HFFc6 (cell line): ENCODE measurements at regions not wholly inside any gene's neighbourhood (a gene's known extent, or its start where the extent isn't known, plus 50 kb on each side); places are given as distances from the start of the nearest gene placed in this dataset.

Experiments used
- DNase-seq: peaks from one replicate; pipeline ENCODE4 v3.0.0-alpha.2; 2018
- H3K27ac Mint-ChIP-seq: 2 replicates; pipeline ENCODE4 v1.8.0; 2020; ENCODE audit warnings: mild to moderate bottlenecking, mixed read lengths
- H3K27me3 Mint-ChIP-seq: 2 replicates; pipeline ENCODE4 v1.8.0; 2021; ENCODE audit warnings: mild to moderate bottlenecking, moderate library complexity, mixed read lengths; ENCODE audit not compliant: insufficient read depth
- H3K36me3 Mint-ChIP-seq: 2 replicates; pipeline ENCODE4 v1.8.0; 2021; ENCODE audit warnings: low read depth, mixed read lengths
- H3K4me1 Mint-ChIP-seq: 2 replicates; pipeline ENCODE4 v1.8.0; 2020; ENCODE audit warnings: low read depth, mixed read lengths
- H3K4me3 Mint-ChIP-seq: 2 replicates; pipeline ENCODE4 v1.8.0; 2020; ENCODE audit warnings: mild to moderate bottlenecking, moderate library complexity, mixed read lengths
- H3K9me3 Mint-ChIP-seq: 2 replicates; pipeline ENCODE4 v1.8.0; 2020; ENCODE audit warnings: mild to moderate bottlenecking, mixed read lengths
- CTCF ChIP-seq: fragments of 200-600 bp; sonication (generic); IDR thresholded peaks from 2 replicates; pipeline ENCODE4 v1.5.0; 2021; ENCODE audit warnings: antibody characterized with exemption, mild to moderate bottlenecking

DNA sequence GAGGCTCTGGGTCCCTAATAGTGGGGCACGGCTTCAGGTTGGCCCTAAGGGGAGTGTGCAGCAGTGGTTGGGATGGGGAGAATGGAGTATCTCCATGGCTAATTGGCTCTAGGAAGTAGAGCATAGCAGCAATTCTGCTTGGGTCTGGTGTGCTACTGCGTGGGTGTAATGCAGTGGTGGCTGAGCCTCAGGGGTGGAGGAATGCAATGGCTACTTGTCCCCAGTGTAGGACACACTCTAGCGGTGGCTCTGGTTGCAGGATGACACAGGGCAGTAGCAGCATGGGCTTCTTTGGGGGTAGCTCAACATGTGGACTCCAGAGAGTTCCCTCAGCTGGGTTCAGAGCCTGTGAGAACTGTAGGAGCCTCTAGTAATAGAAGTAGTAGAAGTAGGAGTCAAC lies 91.2 kb upstream of the FAM78B start:
- Mint-ChIP-seq H3K9me3 (peaks cover 47% of the 10 kb centered on the region), H3K27ac (no peak overlapping the region), H3K4me3 (no peak overlapping the region), H3K27me3 (no peaks in the 10 kb centered on the region; the same call in 1 of the 2 replicates), H3K36me3 (no peaks in the 10 kb centered on the region), H3K4me1 (no peaks in the 10 kb centered on the region)
- TF ChIP-seq CTCF: no peak
- DNase-seq: no peak

- DNase-seq: no peak
- Mint-ChIP-seq H3K9me3 (peaks cover 42% of the 10 kb centered on the region), H3K27me3 (no peaks in the 10 kb centered on the region; the same call in 1 of the 2 replicates), H3K4me3 (no peak overlapping the region), H3K4me1 (no peaks in the 10 kb centered on the region), H3K27ac (no peak overlapping the region), H3K36me3 (no peaks in the 10 kb centered on the region)
- no peak for TF ChIP-seq CTCF
Observed at GRCh38 chr1:166261511-166261910, 94.7 kb upstream of the FAM78B start.

DNA sequence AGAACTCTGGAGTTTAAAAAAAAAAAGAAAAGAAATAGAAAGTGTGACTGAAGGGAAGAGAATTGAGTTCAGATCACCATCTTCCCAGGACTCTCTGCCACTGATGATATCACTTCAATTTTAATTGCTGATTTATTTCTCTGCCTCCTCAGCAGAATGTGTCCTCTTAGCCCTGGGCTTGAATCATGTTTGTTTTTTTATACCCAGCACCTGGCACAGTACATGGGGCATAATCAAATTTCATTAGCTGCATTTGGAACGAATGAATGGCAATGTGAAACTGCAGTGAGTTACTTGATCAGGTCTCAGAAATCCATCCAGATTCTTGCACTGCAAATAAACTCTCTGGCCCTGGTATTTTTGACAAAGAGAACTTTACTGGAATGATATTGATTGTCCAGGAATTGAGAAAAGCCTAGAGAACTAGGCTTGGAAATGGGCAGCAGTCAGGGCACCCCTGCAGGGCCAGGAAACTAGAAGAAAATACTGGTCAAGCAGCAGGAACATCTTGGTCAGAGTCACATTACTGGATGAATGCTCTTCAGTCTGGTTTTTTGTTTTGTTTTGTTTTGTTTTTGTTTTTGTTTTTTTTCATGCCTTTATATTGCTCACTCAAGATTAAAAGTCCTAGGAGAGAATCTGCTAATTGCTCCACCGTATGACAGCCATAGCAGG lies 103.8 kb upstream of the FAM78B start:
- Mint-ChIP-seq H3K27ac (no peak overlapping the region), H3K27me3 (no peaks in the 10 kb centered on the region), H3K36me3 (no peaks in the 10 kb centered on the region; the same call in 1 of the 2 replicates), H3K4me1 (no peaks in the 10 kb centered on the region), H3K4me3 (no peak overlapping the region), H3K9me3 (peaks cover 37% of the 10 kb centered on the region)
- no peak for DNase-seq
- no peak for TF ChIP-seq CTCF

GRCh38 chr1:166271151-166271538 lies 104.3 kb upstream of the FAM78B start:
- no peaks in the 10 kb centered on the region for H3K27me3 Mint-ChIP-seq
- H3K9me3 Mint-ChIP-seq: peaks cover 39% of the 10 kb centered on the region
- no peak overlapping the region for H3K27ac Mint-ChIP-seq
- H3K36me3 Mint-ChIP-seq: no peaks in the 10 kb centered on the region; the same call in 1 of the 2 replicates
- no peak overlapping the region for H3K4me3 Mint-ChIP-seq
- no peak for DNase-seq
- no peak for TF ChIP-seq CTCF
- no peaks in the 10 kb centered on the region for H3K4me1 Mint-ChIP-seq

DNA sequence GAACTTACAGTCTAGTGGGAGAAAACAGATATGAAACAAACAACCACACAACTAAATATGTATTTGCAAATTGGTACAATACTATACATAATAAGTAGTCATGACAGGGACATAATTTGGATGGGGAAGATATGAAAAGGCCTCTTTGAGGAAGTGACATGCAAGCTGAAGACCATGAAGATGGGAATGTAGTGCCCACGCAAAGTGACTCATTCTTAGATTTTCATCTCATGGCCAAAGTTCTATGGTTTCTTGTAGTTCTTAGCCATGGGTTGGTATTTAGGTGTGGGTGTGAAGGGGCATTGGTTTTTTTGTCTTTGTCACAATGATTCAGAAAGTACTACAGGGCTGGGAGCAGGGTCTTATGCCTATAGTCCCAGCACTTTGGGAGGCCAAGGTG lies 105.4 kb upstream of the FAM78B start:
- no peak for TF ChIP-seq CTCF
- Mint-ChIP-seq H3K27me3 (no peaks in the 10 kb centered on the region), H3K27ac (no peak overlapping the region), H3K36me3 (no peaks in the 10 kb centered on the region; the same call in 1 of the 2 replicates), H3K4me3 (no peak overlapping the region), H3K4me1 (no peaks in the 10 kb centered on the region), H3K9me3 (peaks cover 43% of the 10 kb centered on the region)
- no peak for DNase-seq

- no peak for TF ChIP-seq CTCF
- Mint-ChIP-seq H3K36me3 (no peaks in the 10 kb centered on the region; the same call in 1 of the 2 replicates), H3K4me1 (no peaks in the 10 kb centered on the region), H3K9me3 (peaks cover 43% of the 10 kb centered on the region), H3K27ac (no peak overlapping the region), H3K4me3 (no peak overlapping the region), H3K27me3 (no peaks in the 10 kb centered on the region)
- DNase-seq: no peak
Observed at GRCh38 chr1:166272851-166273250, 106.0 kb upstream of the FAM78B start.
